SK-N-SH treated with all-trans-retinoic acid at 6 μM for 48 hours (cell line): ENCODE measurements at regions not wholly inside any gene's neighbourhood (a gene's known extent, or its start where the extent isn't known, plus 50 kb on each side); places are given as distances from the start of the nearest gene placed in this dataset.

Experiments used
- ATAC-seq: fragments of 200-7000 bp; cut with Tn5 transposase; 3 replicates; pipeline ENCODE4 v1.9.1; 2020; ENCODE audit warnings: mild to moderate bottlenecking, moderate library complexity
- ARNTL ChIP-seq: fragments of 450-650 bp; formaldehyde crosslinking; IDR thresholded peaks from 2 replicates; pipeline ENCODE4 v1.5.0; 2020; ENCODE audit warnings: low read depth, mild to moderate bottlenecking, moderate library complexity, borderline replicate concordance
- BACH2 ChIP-seq: fragments of 250-450 bp; sonication (Bioruptor Pico); IDR thresholded peaks from 2 replicates; pipeline ENCODE4 v1.9.0; 2021; ENCODE audit warnings: mild to moderate bottlenecking, borderline replicate concordance
- CREB5 ChIP-seq: fragments of 250-450 bp; sonication (Bioruptor Pico); IDR thresholded peaks from 2 replicates; pipeline ENCODE4 v1.5.1; 2020; ENCODE audit warnings: low read depth, mild to moderate bottlenecking, moderate library complexity
- CSDC2 ChIP-seq: fragments of 250-450 bp; sonication (Bioruptor Pico); IDR thresholded peaks from 2 replicates; pipeline ENCODE4 v1.5.0; 2020; ENCODE audit warnings: mild to moderate bottlenecking, moderate library complexity
- CSRNP3 ChIP-seq: fragments of 250-450 bp; sonication (Bioruptor Pico); IDR thresholded peaks from 2 replicates; pipeline ENCODE4 v1.5.1; 2021; ENCODE audit warnings: mild to moderate bottlenecking, moderate library complexity
- GLIS3 ChIP-seq: fragments of 250-450 bp; sonication (Bioruptor Pico); IDR thresholded peaks from 2 replicates; pipeline ENCODE4 v1.5.0; 2020; ENCODE audit warnings: mild to moderate bottlenecking, moderate library complexity
- ISL1 ChIP-seq: fragments of 250-450 bp; sonication (Bioruptor Pico); IDR thresholded peaks from 2 replicates; pipeline ENCODE4 v2.1.2; 2022; ENCODE audit warnings: mild to moderate bottlenecking, moderate library complexity
- OSR1 ChIP-seq: fragments of 250-450 bp; sonication (Bioruptor Pico); IDR thresholded peaks from 2 replicates; pipeline ENCODE4 v1.8.0; 2022; ENCODE audit warnings: moderate library complexity, mild to moderate bottlenecking, inconsistent platforms
- POU6F1 ChIP-seq: fragments of 250-450 bp; sonication (Bioruptor Pico); IDR thresholded peaks from 2 replicates; pipeline ENCODE4 v1.8.0; 2021; ENCODE audit warnings: low read depth, mild to moderate bottlenecking, moderate library complexity, borderline replicate concordance
- RARB ChIP-seq: fragments of 250-450 bp; sonication (Bioruptor Pico); IDR thresholded peaks from 2 replicates; pipeline ENCODE4 v1.8.0; 2021; ENCODE audit warnings: mild to moderate bottlenecking, moderate library complexity
- TCF4 ChIP-seq: fragments of 250-450 bp; sonication (Bioruptor Pico); IDR thresholded peaks from 2 replicates; pipeline ENCODE4 v1.8.0; 2021; ENCODE audit warnings: mild to moderate bottlenecking, moderate library complexity, borderline replicate concordance
- TOX ChIP-seq: fragments of 250-450 bp; sonication (Bioruptor Pico); IDR thresholded peaks from 2 replicates; pipeline ENCODE4 v1.8.0; 2021; ENCODE audit warnings: mild to moderate bottlenecking, moderate library complexity, borderline replicate concordance
- ZC3H10 ChIP-seq: fragments of 250-450 bp; sonication (Bioruptor Pico); IDR thresholded peaks from 2 replicates; pipeline ENCODE4 v1.5.1; 2021; ENCODE audit warnings: mild to moderate bottlenecking, moderate library complexity
- ZFP30 ChIP-seq: fragments of 450-650 bp; formaldehyde crosslinking; IDR thresholded peaks from 2 replicates; pipeline ENCODE4 v1.5.0; 2022; ENCODE audit warnings: mild to moderate bottlenecking, moderate library complexity
- ZNF565 ChIP-seq: fragments of 450-650 bp; formaldehyde crosslinking; conservative IDR thresholded peaks from 2 replicates; pipeline ENCODE4 v1.5.0; 2020; ENCODE audit warnings: low read depth, mild to moderate bottlenecking, moderate library complexity
- ZNF70 ChIP-seq: fragments of 450-650 bp; formaldehyde crosslinking; IDR thresholded peaks from 2 replicates; pipeline ENCODE4 v1.5.0; 2020; ENCODE audit warnings: mild to moderate bottlenecking, moderate library complexity
- ZNF8 ChIP-seq: fragments of 450-650 bp; formaldehyde crosslinking; IDR thresholded peaks from 2 replicates; pipeline ENCODE4 v1.5.0; 2020; ENCODE audit warnings: mild to moderate bottlenecking, moderate library complexity

- no peak for TF ChIP-seq ZNF565 (CRISPR knock-in tag)
- no peak for TF ChIP-seq ZC3H10 (CRISPR knock-in tag)
These were observed 314.4 kb downstream of the ANKRD30A start (continued) for GRCh38 chr10:37439826-37440225.

GRCh38 chr10:37436357-37436756, 311.0 kb downstream of the ANKRD30A start:
- TF ChIP-seq CREB5 (CRISPR knock-in tag): no peak
- TF ChIP-seq ZNF565 (CRISPR knock-in tag): no peak
- no peak for TF ChIP-seq OSR1 (CRISPR knock-in tag)
- TF ChIP-seq ZFP30 (CRISPR knock-in tag): no peak
- TF ChIP-seq ISL1 (CRISPR knock-in tag): no peak
- no peak for TF ChIP-seq BACH2 (CRISPR knock-in tag)
- TF ChIP-seq ZNF70 (CRISPR knock-in tag): no peak
- no peak for TF ChIP-seq ARNTL
- no peak for TF ChIP-seq POU6F1
- no peak for TF ChIP-seq TOX
- TF ChIP-seq TCF4: no peak
- no peak for TF ChIP-seq CSDC2 (CRISPR knock-in tag)
- no peak for TF ChIP-seq GLIS3 (CRISPR knock-in tag)
- TF ChIP-seq ZC3H10 (CRISPR knock-in tag): no peak
- no peak for TF ChIP-seq CSRNP3 (CRISPR knock-in tag)
- TF ChIP-seq RARB: no peak
- TF ChIP-seq ZNF8 (CRISPR knock-in tag): no peak
- TF ChIP-seq, all 23 proteins: peak for 0
- ATAC-seq: no peak

GRCh38 chr10:37434091-37434490, 308.7 kb downstream of the ANKRD30A start:
- ATAC-seq: no peak
- no peak for TF ChIP-seq GLIS3 (CRISPR knock-in tag)
- TF ChIP-seq, all 23 proteins: peak for 0
